Sigmoid colon (tissue), 4 donors: ENCODE measurements at regions not wholly inside any gene's neighbourhood (a gene's known extent, or its start where the extent isn't known, plus 50 kb on each side); places are given as distances from the start of the nearest gene placed in this dataset.

Experiments used
- EP300 ChIP-seq, 4 donors: sonication (generic); formaldehyde crosslinking; IDR thresholded peaks; one replicate each; pipeline ENCODE4 v1.6.1; 2017; ENCODE audit warnings: antibody characterized with exemption in 4 of 4
- POLR2A ChIP-seq, 2 donors: fragments of 450-650 bp; IDR thresholded peaks; one replicate each; pipeline ENCODE4 v1.6.1; 2016; ENCODE audit warnings: antibody characterized with exemption in 2 of 2, mild to moderate bottlenecking in 2 of 2, moderate library complexity in 2 of 2
- TF ChIP-seq, protein P1 (sequence below), 4 experiments: fragments of 450-650 bp in 3 of 4; fragments of 200-600 bp in 1 of 4; IDR thresholded peaks; one replicate each; pipeline ENCODE4 v1.5.1; 2016 to 2019; ENCODE audit warnings: antibody characterized with exemption in 4 of 4, mild to moderate bottlenecking in 3 of 4, moderate library complexity in 2 of 4

DNA sequence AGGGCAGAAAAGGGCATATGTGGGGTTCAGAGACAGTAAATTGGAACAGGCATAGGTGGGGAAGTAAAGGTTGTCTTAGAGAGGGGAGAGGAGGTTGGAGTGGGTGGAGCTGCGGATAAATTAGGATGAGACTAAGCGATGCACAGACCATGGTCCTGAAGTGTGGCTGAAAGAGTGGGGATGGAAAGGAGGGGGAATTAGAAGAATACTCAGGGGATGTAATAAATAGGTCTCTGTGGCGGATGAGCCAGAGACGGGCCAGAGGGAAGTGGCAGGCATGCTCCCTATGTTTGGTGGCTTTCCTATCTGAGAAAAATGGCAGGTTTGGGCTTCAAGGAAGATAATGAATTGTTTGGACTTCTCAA lies 123.4 kb downstream of the OLFM4 start:
- TF ChIP-seq POLR2A (IDR thresholded peaks at IDR 0.05), result no peak
- no peak for TF ChIP-seq EP300 (IDR thresholded peaks at IDR 0.05)
- TF ChIP-seq, protein P1, sequence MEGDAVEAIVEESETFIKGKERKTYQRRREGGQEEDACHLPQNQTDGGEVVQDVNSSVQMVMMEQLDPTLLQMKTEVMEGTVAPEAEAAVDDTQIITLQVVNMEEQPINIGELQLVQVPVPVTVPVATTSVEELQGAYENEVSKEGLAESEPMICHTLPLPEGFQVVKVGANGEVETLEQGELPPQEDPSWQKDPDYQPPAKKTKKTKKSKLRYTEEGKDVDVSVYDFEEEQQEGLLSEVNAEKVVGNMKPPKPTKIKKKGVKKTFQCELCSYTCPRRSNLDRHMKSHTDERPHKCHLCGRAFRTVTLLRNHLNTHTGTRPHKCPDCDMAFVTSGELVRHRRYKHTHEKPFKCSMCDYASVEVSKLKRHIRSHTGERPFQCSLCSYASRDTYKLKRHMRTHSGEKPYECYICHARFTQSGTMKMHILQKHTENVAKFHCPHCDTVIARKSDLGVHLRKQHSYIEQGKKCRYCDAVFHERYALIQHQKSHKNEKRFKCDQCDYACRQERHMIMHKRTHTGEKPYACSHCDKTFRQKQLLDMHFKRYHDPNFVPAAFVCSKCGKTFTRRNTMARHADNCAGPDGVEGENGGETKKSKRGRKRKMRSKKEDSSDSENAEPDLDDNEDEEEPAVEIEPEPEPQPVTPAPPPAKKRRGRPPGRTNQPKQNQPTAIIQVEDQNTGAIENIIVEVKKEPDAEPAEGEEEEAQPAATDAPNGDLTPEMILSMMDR (IDR thresholded peaks at IDR 0.05), result no peak
